Activated CD8-positive, alpha-beta T cell treated with anti-CD3 and anti-CD28 coated beads for 36 hours (primary cell): ENCODE measurements at regions not wholly inside any gene's neighbourhood (a gene's known extent, or its start where the extent isn't known, plus 50 kb on each side); places are given as distances from the start of the nearest gene placed in this dataset.

Experiments used
- ATAC-seq: fragments of 200-7000 bp; cut with Tn5 transposase; one replicate; pipeline ENCODE4 v1.10.0; 2021; ENCODE audit warnings: mild to moderate bottlenecking, moderate library complexity
- CTCF ChIA-PET: fragments of 350-600 bp; sonication (Branson Sonifier 250); formaldehyde crosslinking; loops from one replicate; lab custom pipeline; 2021; ENCODE audit warnings: antibody characterized with exemption; lab: Charles Lee
- POLR2A ChIA-PET: fragments of 350-600 bp; sonication (Branson Sonifier 250); formaldehyde crosslinking; loops from one replicate; lab custom pipeline; 2021; ENCODE audit warnings: antibody characterized with exemption; lab: Charles Lee
- DNase-seq: peaks from one replicate; pipeline ENCODE4 v3.0.0-alpha.2; 2020
- H3K27ac Mint-ChIP-seq: one replicate; pipeline ENCODE4 v1.8.0; 2021; ENCODE audit warnings: mild to moderate bottlenecking, mixed read lengths
- H3K27me3 Mint-ChIP-seq: one replicate; pipeline ENCODE4 v1.8.0; 2021; ENCODE audit warnings: mixed read lengths
- H3K36me3 Mint-ChIP-seq: one replicate; pipeline ENCODE4 v1.8.0; 2021; ENCODE audit warnings: low read depth, mixed read lengths
- H3K4me1 Mint-ChIP-seq: one replicate; pipeline ENCODE4 v1.8.0; 2021; ENCODE audit warnings: low read depth, mixed read lengths
- H3K4me3 Mint-ChIP-seq: one replicate; pipeline ENCODE4 v1.8.0; 2021; ENCODE audit warnings: mild to moderate bottlenecking, moderate library complexity, mixed read lengths
- H3K9me3 Mint-ChIP-seq: one replicate; pipeline ENCODE4 v1.8.0; 2021; ENCODE audit warnings: mixed read lengths
- intact Hi-C: fragments of 100-400 bp; cut with micrococcal nuclease; formaldehyde crosslinking; loops from one replicate; pipeline ENCODE4 v1.10.0; 2022
- TF ChIP-seq, protein P1 (sequence below): fragments of 200-600 bp; IDR thresholded peaks from one replicate; pipeline ENCODE4 v1.8.0; 2022; ENCODE audit warnings: antibody characterized with exemption, mild to moderate bottlenecking

- intact Hi-C loops, result no loop called here
- H3K4me1 Mint-ChIP-seq, result no peaks in the 10 kb centered on the region
- ATAC-seq (peak; percentile 34), DNase-seq (peak; percentile 59)
- no peaks in the 10 kb centered on the region for H3K9me3 Mint-ChIP-seq
- ChIA-PET CTCF (interaction anchor here (1.0 to 1.1 kb wide), 2 partner anchors 12 to 121 kb away, joined by 3 to 4 read pairs; no protein-coding TSS in a partner anchor), POLR2A (no interaction called here)
- no peaks in the 10 kb centered on the region for H3K36me3 Mint-ChIP-seq
- TF ChIP-seq, protein P1, sequence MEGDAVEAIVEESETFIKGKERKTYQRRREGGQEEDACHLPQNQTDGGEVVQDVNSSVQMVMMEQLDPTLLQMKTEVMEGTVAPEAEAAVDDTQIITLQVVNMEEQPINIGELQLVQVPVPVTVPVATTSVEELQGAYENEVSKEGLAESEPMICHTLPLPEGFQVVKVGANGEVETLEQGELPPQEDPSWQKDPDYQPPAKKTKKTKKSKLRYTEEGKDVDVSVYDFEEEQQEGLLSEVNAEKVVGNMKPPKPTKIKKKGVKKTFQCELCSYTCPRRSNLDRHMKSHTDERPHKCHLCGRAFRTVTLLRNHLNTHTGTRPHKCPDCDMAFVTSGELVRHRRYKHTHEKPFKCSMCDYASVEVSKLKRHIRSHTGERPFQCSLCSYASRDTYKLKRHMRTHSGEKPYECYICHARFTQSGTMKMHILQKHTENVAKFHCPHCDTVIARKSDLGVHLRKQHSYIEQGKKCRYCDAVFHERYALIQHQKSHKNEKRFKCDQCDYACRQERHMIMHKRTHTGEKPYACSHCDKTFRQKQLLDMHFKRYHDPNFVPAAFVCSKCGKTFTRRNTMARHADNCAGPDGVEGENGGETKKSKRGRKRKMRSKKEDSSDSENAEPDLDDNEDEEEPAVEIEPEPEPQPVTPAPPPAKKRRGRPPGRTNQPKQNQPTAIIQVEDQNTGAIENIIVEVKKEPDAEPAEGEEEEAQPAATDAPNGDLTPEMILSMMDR, result no peak
- H3K27ac Mint-ChIP-seq, result no peak overlapping the region
- peaks cover 51% of the 10 kb centered on the region for H3K27me3 Mint-ChIP-seq
- peak overlapping the region; percentile 38 for H3K4me3 Mint-ChIP-seq
Observed at GRCh38 chr10:100621360-100622205, 85.8 kb downstream of the HIF1AN start.

GRCh38 chr10:100622946-100623345, 87.2 kb downstream of the HIF1AN start:
- ATAC-seq (no peak), DNase-seq (no peak)
- TF ChIP-seq, protein P1, result no peak
- Mint-ChIP-seq H3K4me3 (no peak overlapping the region), H3K27ac (no peak overlapping the region), H3K9me3 (no peaks in the 10 kb centered on the region), H3K27me3 (peaks cover 54% of the 10 kb centered on the region), H3K4me1 (no peaks in the 10 kb centered on the region), H3K36me3 (no peaks in the 10 kb centered on the region)
- POLR2A ChIA-PET, result no interaction called here
- intact Hi-C loops, result no loop called here
- CTCF ChIA-PET, result no interaction called here

- TF ChIP-seq, protein P1, result no peak
- Mint-ChIP-seq H3K9me3 (no peaks in the 10 kb centered on the region), H3K36me3 (no peaks in the 10 kb centered on the region), H3K4me1 (no peaks in the 10 kb centered on the region), H3K4me3 (no peak overlapping the region), H3K27me3 (peaks cover 54% of the 10 kb centered on the region), H3K27ac (no peak overlapping the region)
- intact Hi-C loops, result no loop called here
- POLR2A ChIA-PET, result no interaction called here
- CTCF ChIA-PET, result no interaction called here
- DNase-seq (no peak), ATAC-seq (no peak)
Observed at GRCh38 chr10:100623521-100624230, 87.9 kb downstream of the HIF1AN start.

DNA sequence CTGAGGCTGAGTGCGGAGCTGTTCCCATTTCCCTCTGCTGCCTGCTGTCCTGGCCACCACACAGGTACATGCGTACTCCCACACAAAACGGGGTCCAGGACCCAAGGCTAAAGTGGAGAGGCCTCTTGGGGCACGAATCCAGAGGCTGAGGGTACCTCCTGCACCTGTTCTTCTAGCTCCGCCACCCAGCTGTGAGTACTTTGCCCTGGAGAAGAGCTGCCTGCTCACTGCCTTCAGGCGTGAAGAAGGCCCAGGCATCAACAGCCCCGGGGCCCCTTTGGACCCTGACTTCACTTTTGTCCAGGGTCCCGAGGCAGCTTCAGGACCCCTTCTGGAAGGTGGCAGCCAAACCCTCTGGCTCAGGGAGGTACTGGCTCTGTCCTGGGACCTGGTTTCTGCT, 88.6 kb downstream of the HIF1AN start:
- TF ChIP-seq, protein P1, result no peak
- intact Hi-C loops, result no loop called here

DNA sequence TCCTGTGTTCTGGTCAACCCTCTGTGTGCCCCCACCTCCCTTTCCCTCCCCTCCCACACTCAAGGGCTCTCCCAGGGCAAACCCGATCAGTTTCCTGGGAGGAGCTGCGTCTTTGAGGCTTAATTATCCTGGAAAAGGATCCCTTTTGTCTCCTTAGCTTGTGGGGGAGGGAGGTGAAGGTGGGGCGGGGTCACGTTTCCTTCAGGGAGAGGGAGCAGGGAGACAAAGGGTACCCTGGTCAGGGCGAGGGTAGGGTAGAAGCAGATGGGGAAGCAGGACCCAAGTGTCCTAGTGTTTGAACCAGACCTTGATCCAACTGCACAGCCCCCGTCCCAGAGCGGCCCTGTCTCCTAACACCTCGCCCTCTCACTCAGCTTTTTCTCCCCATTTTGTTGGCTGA, 90.1 kb downstream of the HIF1AN start:
- TF ChIP-seq, protein P1, result no peak
- no peak overlapping the region for H3K27ac Mint-ChIP-seq
- H3K36me3 Mint-ChIP-seq, result no peaks in the 10 kb centered on the region
- ATAC-seq (no peak), DNase-seq (no peak)
- intact Hi-C loops, result no loop called here
- H3K27me3 Mint-ChIP-seq, result peaks cover 38% of the 10 kb centered on the region
- H3K9me3 Mint-ChIP-seq, result no peaks in the 10 kb centered on the region
- ChIA-PET CTCF (no interaction called here), POLR2A (no interaction called here)
- H3K4me3 Mint-ChIP-seq, result no peak overlapping the region
- no peaks in the 10 kb centered on the region for H3K4me1 Mint-ChIP-seq

More for the DNA sequence above, 88.6 kb downstream of the HIF1AN start:
- ATAC-seq (no peak), DNase-seq (no peak)
- H3K27ac Mint-ChIP-seq, result no peak overlapping the region
- ChIA-PET POLR2A (no interaction called here), CTCF (no interaction called here)
- no peaks in the 10 kb centered on the region for H3K4me1 Mint-ChIP-seq
- no peaks in the 10 kb centered on the region for H3K36me3 Mint-ChIP-seq
- no peak overlapping the region for H3K4me3 Mint-ChIP-seq
- no peaks in the 10 kb centered on the region for H3K9me3 Mint-ChIP-seq
- H3K27me3 Mint-ChIP-seq, result peaks cover 48% of the 10 kb centered on the region
